ENCODE measurements at regions not wholly inside any gene's neighbourhood (a gene's known extent, or its start where the extent isn't known, plus 50 kb on each side); places are given as distances from the start of the nearest gene placed in this dataset.

DNA sequence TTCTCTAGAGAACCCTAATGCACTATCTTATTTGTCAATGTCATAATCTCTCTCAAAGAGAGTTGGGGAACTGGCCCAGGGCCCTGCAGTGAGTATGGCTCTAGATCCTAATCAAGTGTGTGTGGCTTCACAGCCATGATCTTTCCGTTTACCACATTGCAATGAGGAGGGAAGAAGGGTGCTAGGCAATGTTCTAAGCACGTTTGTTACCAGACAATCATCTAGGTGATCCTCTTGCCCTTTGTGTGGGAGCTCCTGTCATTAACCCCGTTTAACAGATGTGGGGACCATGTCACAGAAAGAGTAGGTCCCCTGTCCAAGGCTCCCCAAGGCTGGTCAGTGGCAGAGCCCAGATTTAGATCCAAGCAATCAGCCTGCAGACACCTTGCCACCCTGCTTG is 128.2 kb upstream of the IRX4 start:
- Mint-ChIP-seq H3K27me3 (ENCODE audit: unreplicated experiment) (peaks cover 7% of the 10 kb centered on the region), H3K27ac (ENCODE audit: unreplicated experiment) (no peak overlapping the region), H3K36me3 (ENCODE audit: unreplicated experiment) (no peaks in the 10 kb centered on the region), H3K4me3 (ENCODE audit: unreplicated experiment) (no peak overlapping the region), H3K9me3 (ENCODE audit: unreplicated experiment) (peaks cover 3% of the 10 kb centered on the region), H3K4me1 (ENCODE audit: low read depth, unreplicated experiment) (peaks cover 5% of the 10 kb centered on the region)
- TF ChIP-seq, protein P1, sequence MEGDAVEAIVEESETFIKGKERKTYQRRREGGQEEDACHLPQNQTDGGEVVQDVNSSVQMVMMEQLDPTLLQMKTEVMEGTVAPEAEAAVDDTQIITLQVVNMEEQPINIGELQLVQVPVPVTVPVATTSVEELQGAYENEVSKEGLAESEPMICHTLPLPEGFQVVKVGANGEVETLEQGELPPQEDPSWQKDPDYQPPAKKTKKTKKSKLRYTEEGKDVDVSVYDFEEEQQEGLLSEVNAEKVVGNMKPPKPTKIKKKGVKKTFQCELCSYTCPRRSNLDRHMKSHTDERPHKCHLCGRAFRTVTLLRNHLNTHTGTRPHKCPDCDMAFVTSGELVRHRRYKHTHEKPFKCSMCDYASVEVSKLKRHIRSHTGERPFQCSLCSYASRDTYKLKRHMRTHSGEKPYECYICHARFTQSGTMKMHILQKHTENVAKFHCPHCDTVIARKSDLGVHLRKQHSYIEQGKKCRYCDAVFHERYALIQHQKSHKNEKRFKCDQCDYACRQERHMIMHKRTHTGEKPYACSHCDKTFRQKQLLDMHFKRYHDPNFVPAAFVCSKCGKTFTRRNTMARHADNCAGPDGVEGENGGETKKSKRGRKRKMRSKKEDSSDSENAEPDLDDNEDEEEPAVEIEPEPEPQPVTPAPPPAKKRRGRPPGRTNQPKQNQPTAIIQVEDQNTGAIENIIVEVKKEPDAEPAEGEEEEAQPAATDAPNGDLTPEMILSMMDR (IDR thresholded peaks at IDR 0.05; ENCODE audit: partially characterized antibody, unreplicated experiment), result no peak
- no peak for DNase-seq

DNA sequence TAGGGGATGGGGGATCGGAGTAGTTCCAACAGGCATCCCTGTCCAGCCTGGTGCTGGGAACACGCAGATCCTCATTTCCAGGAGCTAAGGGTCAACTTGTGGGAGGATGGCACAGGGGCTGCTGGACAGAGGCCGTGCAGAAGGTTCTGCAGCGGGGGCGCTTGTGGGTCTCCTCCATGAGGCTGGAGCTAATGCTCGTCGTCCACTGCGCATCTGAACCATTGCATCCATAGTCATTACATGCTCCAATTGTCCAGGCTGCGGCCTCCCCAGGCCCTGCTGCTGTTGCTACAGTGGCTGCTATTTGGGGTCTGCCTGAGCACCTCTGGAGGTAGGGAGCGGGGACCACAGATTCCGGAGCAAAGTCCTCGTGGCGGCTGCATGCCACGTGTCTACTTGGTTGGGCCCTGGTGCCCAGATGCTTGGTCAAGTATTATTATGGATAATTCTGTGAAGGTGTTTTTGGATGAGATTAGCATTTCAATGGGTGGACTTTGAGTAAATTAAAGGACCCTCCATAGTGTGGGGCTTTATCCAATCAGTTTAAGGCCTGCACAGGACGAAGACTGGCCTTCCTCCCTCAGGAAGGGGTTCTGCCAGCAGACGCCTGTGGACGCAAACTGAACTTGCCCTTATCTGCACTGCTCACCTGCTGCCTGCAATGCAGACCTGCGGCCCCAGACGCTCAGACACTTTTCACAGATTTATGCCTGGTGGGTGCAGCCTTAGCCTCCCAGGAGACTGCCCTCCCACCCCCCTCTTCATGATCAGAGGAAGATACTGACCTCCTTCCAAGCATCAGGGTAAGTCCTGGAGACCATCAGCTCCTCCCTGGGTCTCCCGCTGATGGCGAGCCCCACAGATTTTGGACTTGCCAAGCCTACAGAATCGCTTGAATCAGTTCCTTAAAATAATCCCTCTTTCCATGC is 127.5 kb upstream of the IRX4 start:
- TF ChIP-seq, protein P1 (IDR thresholded peaks at IDR 0.05; ENCODE audit: partially characterized antibody, unreplicated experiment), result no peak
- H3K4me1 Mint-ChIP-seq (ENCODE audit: low read depth, unreplicated experiment), result peaks cover 5% of the 10 kb centered on the region
- H3K4me3 Mint-ChIP-seq (ENCODE audit: unreplicated experiment), result no peak overlapping the region
- peaks cover 3% of the 10 kb centered on the region for H3K9me3 Mint-ChIP-seq (ENCODE audit: unreplicated experiment)
- H3K27me3 Mint-ChIP-seq (ENCODE audit: unreplicated experiment), result peaks cover 7% of the 10 kb centered on the region
- no peak overlapping the region for H3K27ac Mint-ChIP-seq (ENCODE audit: unreplicated experiment)
- no peaks in the 10 kb centered on the region for H3K36me3 Mint-ChIP-seq (ENCODE audit: unreplicated experiment)
- DNase-seq, result no peak

DNA sequence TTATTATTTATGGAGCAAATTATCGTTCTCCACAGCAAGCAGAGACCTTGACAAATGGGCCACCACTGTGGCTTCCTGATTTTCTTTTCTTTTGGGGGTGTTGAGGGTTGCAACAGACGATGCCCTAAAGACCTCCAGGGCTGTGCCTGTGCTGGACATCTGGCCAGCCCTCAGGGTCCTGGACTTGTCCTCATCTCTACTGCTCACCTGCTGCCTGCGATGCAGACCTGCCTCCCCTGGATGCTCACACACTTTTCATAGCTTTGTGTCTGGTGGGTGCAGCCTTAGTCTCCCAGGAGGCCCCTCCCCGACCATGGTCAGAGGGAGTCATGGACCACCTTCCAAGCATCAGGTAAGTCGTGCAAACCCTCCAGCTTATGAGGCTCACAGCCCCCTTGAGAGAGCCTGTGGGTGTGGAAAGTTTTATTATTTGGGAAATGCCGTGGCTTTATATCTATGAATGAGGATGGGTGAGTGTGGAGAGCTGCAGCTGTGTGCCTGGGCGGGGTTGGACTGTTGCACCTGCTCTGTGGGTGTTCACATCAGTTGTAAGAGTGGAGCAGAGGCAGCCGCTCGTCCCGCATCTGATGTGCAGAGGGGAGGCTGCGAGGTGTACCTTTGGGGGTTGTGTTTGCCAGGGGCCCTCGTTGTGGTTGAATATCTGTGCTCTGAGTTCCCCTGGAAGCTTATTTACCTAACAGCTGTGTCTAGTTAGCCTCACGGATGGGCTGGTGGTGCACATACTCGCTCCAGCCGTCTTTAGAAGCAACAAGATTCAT is 126.3 kb upstream of the IRX4 start:
- H3K9me3 Mint-ChIP-seq (ENCODE audit: unreplicated experiment), result peaks cover 3% of the 10 kb centered on the region
- H3K4me1 Mint-ChIP-seq (ENCODE audit: low read depth, unreplicated experiment), result peaks cover 3% of the 10 kb centered on the region
- no peak for DNase-seq
- no peak overlapping the region for H3K27ac Mint-ChIP-seq (ENCODE audit: unreplicated experiment)
- no peaks in the 10 kb centered on the region for H3K36me3 Mint-ChIP-seq (ENCODE audit: unreplicated experiment)
- H3K4me3 Mint-ChIP-seq (ENCODE audit: unreplicated experiment), result no peak overlapping the region
- peaks cover 7% of the 10 kb centered on the region for H3K27me3 Mint-ChIP-seq (ENCODE audit: unreplicated experiment)
- TF ChIP-seq, protein P1 (IDR thresholded peaks at IDR 0.05; ENCODE audit: partially characterized antibody, unreplicated experiment), result no peak

- Mint-ChIP-seq H3K4me1 (ENCODE audit: low read depth, unreplicated experiment) (peaks cover 5% of the 10 kb centered on the region), H3K27ac (ENCODE audit: unreplicated experiment) (no peak overlapping the region), H3K27me3 (ENCODE audit: unreplicated experiment) (peaks cover 7% of the 10 kb centered on the region), H3K4me3 (ENCODE audit: unreplicated experiment) (no peak overlapping the region), H3K9me3 (ENCODE audit: unreplicated experiment) (peaks cover 5% of the 10 kb centered on the region), H3K36me3 (ENCODE audit: unreplicated experiment) (no peaks in the 10 kb centered on the region)
- TF ChIP-seq, protein P1 (IDR thresholded peaks at IDR 0.05; ENCODE audit: partially characterized antibody, unreplicated experiment), result no peak
- DNase-seq, result no peak
Observed at GRCh38 chr5:2007878-2008501, 125.3 kb upstream of the IRX4 start.

Data from glutamatergic neuron (in vitro differentiated cells).